ENCODE measurements at regions not wholly inside any gene's neighbourhood (a gene's known extent, or its start where the extent isn't known, plus 50 kb on each side); places are given as distances from the start of the nearest gene placed in this dataset.

- DNase-seq = no peak
Observed at GRCh38 chr13:34776390-34776981, 165.6 kb upstream of the NBEA start.

- no peak for DNase-seq
Observed at GRCh38 chr13:34777089-34777913, 164.8 kb upstream of the NBEA start.

GRCh38 chr13:34777914-34778303, 164.2 kb upstream of the NBEA start:
- DNase-seq = no peak

- DNase-seq = no peak
Observed at GRCh38 chr13:34779171-34779570, 162.9 kb upstream of the NBEA start.

- DNase-seq = no peak
Observed at GRCh38 chr13:34793301-34793700, 148.8 kb upstream of the NBEA start.

- DNase-seq = no peak
Observed at GRCh38 chr13:34803756-34804155, 138.3 kb upstream of the NBEA start.

- no peak for DNase-seq
Observed at GRCh38 chr13:34805347-34805746, 136.7 kb upstream of the NBEA start.

- no peak for DNase-seq
Observed at GRCh38 chr13:34808649-34809048, 133.4 kb upstream of the NBEA start.

- no peak for DNase-seq
Observed at GRCh38 chr13:34810996-34811395, 131.1 kb upstream of the NBEA start.

GRCh38 chr13:34815526-34815925, 126.5 kb upstream of the NBEA start:
- no peak for DNase-seq

- DNase-seq = no peak
Observed at GRCh38 chr13:34816245-34816884, 125.7 kb upstream of the NBEA start.

GRCh38 chr13:34816908-34817665, 125.0 kb upstream of the NBEA start:
- no peak for DNase-seq

- no peak for DNase-seq
Observed at GRCh38 chr13:34822650-34823049, 119.4 kb upstream of the NBEA start.

GRCh38 chr13:34826432-34826831, 115.6 kb upstream of the NBEA start:
- DNase-seq = no peak

- no peak for DNase-seq
Observed at GRCh38 chr13:34833562-34834182, 108.4 kb upstream of the NBEA start.

GRCh38 chr13:34842466-34842865, 99.6 kb upstream of the NBEA start:
- no peak for DNase-seq

- DNase-seq = no peak
Observed at GRCh38 chr13:34847766-34848165, 94.3 kb upstream of the NBEA start.

- DNase-seq = no peak
Observed at GRCh38 chr13:34849406-34849805, 92.7 kb upstream of the NBEA start.

GRCh38 chr13:34853161-34853560, 88.9 kb upstream of the NBEA start:
- DNase-seq = no peak

GRCh38 chr13:34857558-34858325, 84.3 kb upstream of the NBEA start:
- DNase-seq = no peak

- DNase-seq = no peak
Observed at GRCh38 chr13:34862311-34862710, 79.8 kb upstream of the NBEA start.

- DNase-seq = no peak
Observed at GRCh38 chr13:34862716-34863115, 79.4 kb upstream of the NBEA start.

Data from stimulated activated CD4-positive, alpha-beta T cell treated with anti-CD3 and anti-CD28 coated beads, Interleukin-15, amount 100 ng/mL, for 24 hours (primary cell).